HG02973 (cell line): ENCODE measurements at regions not wholly inside any gene's neighbourhood (a gene's known extent, or its start where the extent isn't known, plus 50 kb on each side); places are given as distances from the start of the nearest gene placed in this dataset.

Source experiments
- ATAC-seq: cut with Tn5 transposase; IDR thresholded peaks from one replicate; pipeline ENCODE4 v1.9.1; 2021; ENCODE audit warnings: moderate library complexity; ENCODE audit not compliant: unreplicated experiment

GRCh38 chr7:22913158-22913557, 90.5 kb upstream of the TOMM7 start:
- no peak for ATAC-seq

GRCh38 chr7:22911889-22912288, 89.2 kb upstream of the TOMM7 start:
- no peak for ATAC-seq

GRCh38 chr7:22909917-22910316, 87.3 kb upstream of the TOMM7 start:
- no peak for ATAC-seq

- ATAC-seq, result no peak
Observed at GRCh38 chr7:22907805-22908204, 85.2 kb upstream of the TOMM7 start.

GRCh38 chr7:22900784-22901183, 78.1 kb upstream of the TOMM7 start:
- no peak for ATAC-seq

- ATAC-seq, result no peak
Observed at GRCh38 chr7:22900101-22900500, 77.5 kb upstream of the TOMM7 start.

GRCh38 chr7:22896917-22897316, 74.3 kb upstream of the TOMM7 start:
- no peak for ATAC-seq

GRCh38 chr7:22895828-22896165, 73.1 kb upstream of the TOMM7 start:
- ATAC-seq, result no peak

GRCh38 chr7:22895140-22895827, 72.6 kb upstream of the TOMM7 start:
- ATAC-seq, result no peak

- no peak for ATAC-seq
Observed at GRCh38 chr7:22894546-22894945, 71.9 kb upstream of the TOMM7 start.

- ATAC-seq, result no peak
Observed at GRCh38 chr7:22890773-22891172, 68.1 kb upstream of the TOMM7 start.

- ATAC-seq, result peak; percentile 87
Observed at GRCh38 chr7:22885797-22886261, 63.2 kb upstream of the TOMM7 start.

- peak; percentile 43 for ATAC-seq
Observed at GRCh38 chr7:22884911-22885788, 62.5 kb upstream of the TOMM7 start.

GRCh38 chr7:22882106-22882505, 59.5 kb upstream of the TOMM7 start:
- ATAC-seq, result no peak

GRCh38 chr7:22879709-22880306, 57.2 kb upstream of the TOMM7 start:
- ATAC-seq, result no peak

GRCh38 chr7:22879280-22879679, 56.6 kb upstream of the TOMM7 start:
- no peak for ATAC-seq

GRCh38 chr7:22876986-22877729, 54.5 kb upstream of the TOMM7 start:
- no peak for ATAC-seq

GRCh38 chr7:22875470-22875869, 52.8 kb upstream of the TOMM7 start:
- ATAC-seq, result no peak

- no peak for ATAC-seq
Observed at GRCh38 chr7:22874904-22875303, 52.3 kb upstream of the TOMM7 start.
